ENCODE measurements at regions not wholly inside any gene's neighbourhood (a gene's known extent, or its start where the extent isn't known, plus 50 kb on each side); places are given as distances from the start of the nearest gene placed in this dataset.

GRCh38 chr1:204736836-204737235, 51.3 kb upstream of the LRRN2 start:
- FAIRE-seq (peak; percentile 38), DNase-seq (ENCODE audit: insufficient read length) (no peak)
- TF ChIP-seq POLR2A (IDR thresholded peaks at IDR 0.05; ENCODE audit: low read depth, low read length) (no peak), TAF1 (IDR thresholded peaks at IDR 0.05; ENCODE audit: borderline replicate concordance, low read depth, low read length) (no peak), POLR2AphosphoS5 (IDR thresholded peaks at IDR 0.05; ENCODE audit: low read depth, low read length) (no peak)

- DNase-seq (ENCODE audit: insufficient read length) = no peak
Measured at GRCh38 chr1:204738506-204738905, 53.0 kb upstream of the LRRN2 start.

GRCh38 chr1:204740354-204740753, 54.8 kb upstream of the LRRN2 start:
- DNase-seq (ENCODE audit: insufficient read length) (no peak), FAIRE-seq (no peak)
- TF ChIP-seq POLR2A (IDR thresholded peaks at IDR 0.05; ENCODE audit: low read depth, low read length) (no peak), POLR2AphosphoS5 (IDR thresholded peaks at IDR 0.05; ENCODE audit: low read depth, low read length) (no peak), TAF1 (IDR thresholded peaks at IDR 0.05; ENCODE audit: borderline replicate concordance, low read depth, low read length) (no peak)

More at GRCh38 chr1:204738506-204738905, 53.0 kb upstream of the LRRN2 start:
- peak; percentile 27 for FAIRE-seq
- TF ChIP-seq TAF1 (IDR thresholded peaks at IDR 0.05; ENCODE audit: borderline replicate concordance, low read depth, low read length) = no peak
- no peak for TF ChIP-seq POLR2AphosphoS5 (IDR thresholded peaks at IDR 0.05; ENCODE audit: low read depth, low read length)
- no peak for TF ChIP-seq POLR2A (IDR thresholded peaks at IDR 0.05; ENCODE audit: low read depth, low read length)

- no peak for FAIRE-seq
- TF ChIP-seq POLR2A (IDR thresholded peaks at IDR 0.05; ENCODE audit: low read depth, low read length) (no peak), POLR2AphosphoS5 (IDR thresholded peaks at IDR 0.05; ENCODE audit: low read depth, low read length) (no peak), TAF1 (IDR thresholded peaks at IDR 0.05; ENCODE audit: borderline replicate concordance, low read depth, low read length) (no peak)
Measured at GRCh38 chr1:204741440-204741839, 55.9 kb upstream of the LRRN2 start.

GRCh38 chr1:204742676-204743251, 57.2 kb upstream of the LRRN2 start:
- no peak for FAIRE-seq
- TF ChIP-seq POLR2AphosphoS5 (IDR thresholded peaks at IDR 0.05; ENCODE audit: low read depth, low read length) = no peak
- TF ChIP-seq TAF1 (IDR thresholded peaks at IDR 0.05; ENCODE audit: borderline replicate concordance, low read depth, low read length) = no peak
- no peak for TF ChIP-seq POLR2A (IDR thresholded peaks at IDR 0.05; ENCODE audit: low read depth, low read length)

More at GRCh38 chr1:204741440-204741839, 55.9 kb upstream of the LRRN2 start:
- DNase-seq (ENCODE audit: insufficient read length) = no peak

GRCh38 chr1:204744107-204744779, 58.7 kb upstream of the LRRN2 start:
- TF ChIP-seq TAF1 (IDR thresholded peaks at IDR 0.05; ENCODE audit: borderline replicate concordance, low read depth, low read length) = no peak
- no peak for TF ChIP-seq POLR2AphosphoS5 (IDR thresholded peaks at IDR 0.05; ENCODE audit: low read depth, low read length)
- no peak for TF ChIP-seq POLR2A (IDR thresholded peaks at IDR 0.05; ENCODE audit: low read depth, low read length)
- FAIRE-seq (no peak), DNase-seq (ENCODE audit: insufficient read length) (no peak)

More at GRCh38 chr1:204742676-204743251, 57.2 kb upstream of the LRRN2 start:
- DNase-seq (ENCODE audit: insufficient read length) = no peak

GRCh38 chr1:204746838-204747442, 61.4 kb upstream of the LRRN2 start:
- TF ChIP-seq POLR2A (IDR thresholded peaks at IDR 0.05; ENCODE audit: low read depth, low read length) = no peak
- DNase-seq (ENCODE audit: insufficient read length) (no peak), FAIRE-seq (peak; percentile 98)

GRCh38 chr1:204751480-204751879, 65.9 kb upstream of the LRRN2 start:
- no peak for FAIRE-seq
- no peak for DNase-seq (ENCODE audit: insufficient read length)

GRCh38 chr1:204751883-204752687, 66.5 kb upstream of the LRRN2 start:
- TF ChIP-seq POLR2AphosphoS5 (IDR thresholded peaks at IDR 0.05; ENCODE audit: low read depth, low read length) (no peak), TAF1 (IDR thresholded peaks at IDR 0.05; ENCODE audit: borderline replicate concordance, low read depth, low read length) (no peak), POLR2A (IDR thresholded peaks at IDR 0.05; ENCODE audit: low read depth, low read length) (no peak)
- FAIRE-seq (no peak), DNase-seq (ENCODE audit: insufficient read length) (no peak)

More at GRCh38 chr1:204751480-204751879, 65.9 kb upstream of the LRRN2 start:
- TF ChIP-seq POLR2A (IDR thresholded peaks at IDR 0.05; ENCODE audit: low read depth, low read length) (no peak), TAF1 (IDR thresholded peaks at IDR 0.05; ENCODE audit: borderline replicate concordance, low read depth, low read length) (no peak), POLR2AphosphoS5 (IDR thresholded peaks at IDR 0.05; ENCODE audit: low read depth, low read length) (no peak)

- no peak for DNase-seq (ENCODE audit: insufficient read length)
- FAIRE-seq = no peak
Measured at GRCh38 chr1:204752688-204753040, 67.1 kb upstream of the LRRN2 start.

GRCh38 chr1:204754821-204755220, 69.3 kb upstream of the LRRN2 start:
- FAIRE-seq (no peak), DNase-seq (ENCODE audit: insufficient read length) (no peak)
- no peak for TF ChIP-seq POLR2A (IDR thresholded peaks at IDR 0.05; ENCODE audit: low read depth, low read length)
- TF ChIP-seq POLR2AphosphoS5 (IDR thresholded peaks at IDR 0.05; ENCODE audit: low read depth, low read length) = no peak
- no peak for TF ChIP-seq TAF1 (IDR thresholded peaks at IDR 0.05; ENCODE audit: borderline replicate concordance, low read depth, low read length)

More at GRCh38 chr1:204752688-204753040, 67.1 kb upstream of the LRRN2 start:
- TF ChIP-seq POLR2AphosphoS5 (IDR thresholded peaks at IDR 0.05; ENCODE audit: low read depth, low read length) = no peak
- TF ChIP-seq TAF1 (IDR thresholded peaks at IDR 0.05; ENCODE audit: borderline replicate concordance, low read depth, low read length) = no peak
- TF ChIP-seq POLR2A (IDR thresholded peaks at IDR 0.05; ENCODE audit: low read depth, low read length) = no peak

Measured in GM12892 (cell line).